ENCODE measurements at regions not wholly inside any gene's neighbourhood (a gene's known extent, or its start where the extent isn't known, plus 50 kb on each side); places are given as distances from the start of the nearest gene placed in this dataset.

DNA sequence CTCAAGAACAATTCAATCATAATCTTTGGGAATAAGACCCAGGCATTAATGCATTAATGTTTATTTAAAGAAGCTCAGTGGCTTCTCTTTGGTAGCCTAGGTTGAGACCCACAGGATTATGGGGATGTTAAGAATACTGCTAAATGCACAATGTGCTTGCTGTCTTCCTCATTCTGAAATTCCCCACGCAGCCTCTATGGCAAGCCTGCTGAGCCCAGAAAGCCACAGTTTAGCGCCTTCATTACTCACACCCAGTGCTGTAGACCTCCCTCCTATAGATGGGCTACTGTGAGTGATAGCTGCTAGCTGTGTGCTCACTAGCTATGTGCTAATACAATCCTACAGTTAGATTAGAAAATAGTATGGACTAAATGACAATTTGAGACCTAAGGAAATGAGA, 90.6 kb downstream of the TNFSF13B start:
- no peak for DNase-seq

DNA sequence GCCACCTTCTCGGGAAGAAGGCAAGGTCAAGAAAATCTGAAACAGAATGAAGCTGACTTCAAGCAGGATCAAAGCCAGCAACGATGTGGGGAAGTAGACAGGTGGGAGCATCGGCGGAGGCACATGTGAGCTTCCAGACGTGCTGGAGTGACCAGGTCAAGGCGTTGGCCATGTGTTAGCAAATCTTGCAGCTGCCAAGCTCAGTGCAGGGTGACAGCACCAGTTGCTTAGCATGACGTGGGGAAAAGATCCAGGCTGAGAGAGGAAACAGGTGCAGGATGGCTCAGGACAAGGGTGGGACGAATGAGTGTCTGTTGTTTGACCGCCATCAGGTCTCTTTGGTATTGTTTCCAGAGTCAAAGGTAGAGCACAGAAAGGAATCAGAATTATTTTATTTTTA, 92.3 kb downstream of the TNFSF13B start:
- DNase-seq, result no peak

- DNase-seq, result no peak
Measured at GRCh38 chr13:108363666-108364065, 94.1 kb downstream of the TNFSF13B start.

DNA sequence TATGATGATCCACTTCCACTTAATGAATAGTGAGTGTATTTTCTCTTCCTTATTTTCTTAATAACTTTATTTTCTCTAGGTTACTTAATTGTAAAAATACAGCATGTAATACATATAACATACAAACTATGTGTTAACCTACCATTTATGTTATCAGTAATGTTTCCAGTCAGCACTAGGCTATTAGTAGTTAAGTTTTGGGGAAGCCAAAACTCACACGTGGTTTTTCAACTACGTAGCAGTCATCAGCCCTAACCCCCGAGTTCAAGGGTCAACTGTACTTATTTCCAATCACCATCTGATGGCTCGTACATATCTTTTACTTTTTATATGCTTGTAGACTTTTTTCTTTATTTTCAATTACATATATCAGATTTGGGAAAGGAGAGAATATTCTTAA, 95.7 kb downstream of the TNFSF13B start:
- DNase-seq, result no peak

DNA sequence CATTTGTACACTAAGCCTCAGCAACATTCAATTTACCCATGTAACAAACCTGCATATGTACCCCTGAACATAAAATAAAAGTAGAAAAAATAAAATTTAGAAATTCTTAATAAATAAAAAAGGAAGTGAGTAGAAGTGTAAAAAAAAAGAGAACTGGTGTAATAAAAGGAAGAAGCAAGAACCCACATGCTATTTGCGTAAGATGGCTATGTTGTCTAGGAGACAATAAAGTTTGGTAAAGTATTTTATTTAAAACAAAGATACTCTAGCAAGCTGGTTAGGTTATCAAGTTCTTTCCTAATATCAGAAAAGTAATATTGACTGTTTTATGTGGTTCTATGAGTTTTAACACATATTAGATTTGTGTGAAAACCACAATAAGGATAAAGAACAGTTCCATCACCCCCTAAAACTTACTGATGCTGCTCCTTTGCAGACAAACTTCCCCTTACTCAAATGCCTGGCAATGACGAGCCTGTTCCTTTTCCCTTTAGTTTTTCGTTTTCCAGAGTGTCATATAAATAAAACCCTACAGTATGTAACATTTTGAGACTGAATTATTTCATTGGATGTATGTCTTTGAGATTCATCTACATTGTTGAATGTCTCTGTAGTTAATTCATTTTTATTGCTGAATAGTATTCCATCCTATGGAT, 98.9 kb downstream of the TNFSF13B start:
- no peak for DNase-seq

DNA sequence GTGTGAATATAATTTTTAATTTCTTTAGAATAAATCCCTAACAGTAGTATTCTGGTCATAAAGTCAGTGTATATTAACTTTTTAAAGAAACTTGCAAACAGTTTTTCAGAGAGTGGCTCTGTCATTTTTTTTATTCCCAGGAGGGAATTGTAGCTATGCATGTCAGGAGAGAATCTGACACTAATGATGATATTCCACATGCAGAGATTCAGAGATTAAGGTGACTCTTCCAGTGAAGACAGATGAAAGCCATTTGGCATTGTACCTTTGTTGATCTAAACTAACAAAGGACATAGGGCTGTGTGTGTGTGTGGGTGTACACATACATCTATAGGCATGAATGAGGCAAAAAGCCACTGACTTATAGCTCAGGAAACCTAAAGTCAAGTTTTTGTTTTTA, 99.9 kb downstream of the TNFSF13B start:
- no peak for DNase-seq

GRCh38 chr13:108375034-108375433, 105.5 kb downstream of the TNFSF13B start:
- DNase-seq, result no peak

- no peak for DNase-seq
Measured at GRCh38 chr13:108375772-108376171, 106.3 kb downstream of the TNFSF13B start.

- DNase-seq, result no peak
Measured at GRCh38 chr13:108376308-108376707, 106.8 kb downstream of the TNFSF13B start.

- no peak for DNase-seq
Measured at GRCh38 chr13:108377646-108378206, 108.2 kb downstream of the TNFSF13B start.

DNA sequence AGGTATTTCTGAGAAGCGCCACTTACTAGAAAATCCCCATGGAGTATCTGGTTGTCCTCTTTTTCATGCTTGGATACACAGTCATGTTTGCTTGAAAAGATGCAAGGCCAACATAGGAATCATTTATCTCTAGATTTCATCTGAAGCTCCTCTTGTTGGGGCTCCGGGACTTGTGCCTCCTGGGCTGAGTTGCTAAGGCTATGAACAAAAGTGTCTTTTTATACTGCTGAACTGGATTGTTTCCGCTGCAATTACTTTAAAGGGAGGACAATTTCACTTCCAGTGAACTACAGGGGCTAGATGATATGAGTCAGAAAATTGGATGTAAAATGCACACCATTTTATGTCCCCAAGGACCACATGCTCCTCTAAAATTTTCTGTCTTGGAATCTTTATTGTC, 114.1 kb downstream of the TNFSF13B start:
- no peak for DNase-seq

DNA sequence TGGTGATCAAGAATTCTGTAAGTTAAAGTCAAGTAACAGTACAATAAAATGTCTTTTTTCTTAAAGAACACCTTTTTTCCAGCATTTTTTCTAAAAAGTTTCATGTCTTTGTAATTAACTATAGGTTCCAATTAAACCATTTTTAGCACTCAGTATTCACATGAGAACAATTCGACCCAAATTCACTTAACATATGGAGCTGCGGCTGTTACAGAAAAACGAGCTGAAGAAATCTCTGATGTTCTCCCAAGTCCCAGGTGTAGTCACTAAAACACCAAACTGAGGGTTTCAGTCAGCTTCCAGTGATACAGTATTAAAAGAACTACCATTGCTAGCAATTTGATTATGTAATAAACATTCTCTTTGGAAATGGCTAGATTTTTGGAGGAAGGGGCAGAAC, 117.6 kb downstream of the TNFSF13B start:
- DNase-seq, result no peak

DNA sequence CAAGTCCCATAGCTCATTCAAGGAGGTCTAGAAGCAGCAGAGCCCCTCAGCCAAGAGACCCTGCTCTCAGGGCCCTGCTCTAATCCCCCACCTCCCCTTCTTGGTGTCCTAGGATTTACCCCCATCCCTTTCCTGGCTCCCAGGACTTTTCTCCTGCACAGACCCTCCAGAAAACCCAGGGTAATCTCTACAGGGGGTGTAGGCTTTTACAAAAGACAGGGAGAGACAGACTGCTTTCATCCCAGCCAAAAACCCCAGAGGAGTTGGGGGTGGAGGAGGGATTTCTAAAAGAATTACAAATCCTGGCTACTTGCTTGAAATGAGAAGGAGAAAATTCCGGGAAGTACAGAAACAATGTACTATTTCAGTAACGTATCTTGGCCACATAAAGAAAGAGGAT, 133.3 kb downstream of the TNFSF13B start:
- no peak for DNase-seq

DNA sequence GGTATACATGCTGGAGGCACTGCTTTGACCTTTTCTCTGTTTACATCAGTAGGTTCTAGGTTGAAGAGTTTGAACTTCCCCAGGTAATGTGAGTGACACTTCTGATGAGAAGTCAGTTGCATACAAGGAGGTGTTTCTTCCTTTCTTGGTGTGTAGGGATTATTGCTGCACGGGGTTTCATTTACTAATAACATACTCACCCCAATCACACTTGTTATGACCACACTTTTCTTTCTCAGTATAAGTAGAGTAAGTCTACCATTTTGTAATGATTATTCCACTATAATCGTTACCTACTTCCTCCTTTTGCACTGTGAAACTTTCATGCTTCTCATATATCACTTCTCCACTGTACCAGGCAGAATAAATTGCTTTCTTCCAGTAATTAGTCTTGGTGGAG, 138.0 kb downstream of the TNFSF13B start:
- no peak for DNase-seq

DNA sequence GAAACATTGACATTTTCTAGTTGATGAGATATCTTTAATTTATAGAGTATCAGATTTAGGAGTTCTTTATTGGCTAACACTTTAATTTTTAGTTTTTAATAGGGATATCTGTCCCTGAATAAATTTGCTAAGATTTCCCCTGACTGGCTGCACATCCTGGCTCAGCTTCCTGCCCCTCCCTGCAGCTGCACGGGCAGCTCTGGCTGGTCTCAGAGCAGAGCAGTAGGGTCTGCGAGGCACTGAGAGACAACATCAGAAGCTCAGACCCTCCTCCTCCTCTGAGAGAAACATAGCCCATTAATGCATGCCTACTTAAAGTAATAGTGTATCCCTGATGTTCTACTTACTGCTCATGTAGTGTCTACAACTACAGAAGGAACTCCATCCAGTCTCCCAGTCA, 139.2 kb downstream of the TNFSF13B start:
- no peak for DNase-seq

- no peak for DNase-seq
Measured at GRCh38 chr13:108409730-108410129, 140.2 kb downstream of the TNFSF13B start.

GRCh38 chr13:108419768-108420167, 150.2 kb downstream of the TNFSF13B start:
- no peak for DNase-seq

DNA sequence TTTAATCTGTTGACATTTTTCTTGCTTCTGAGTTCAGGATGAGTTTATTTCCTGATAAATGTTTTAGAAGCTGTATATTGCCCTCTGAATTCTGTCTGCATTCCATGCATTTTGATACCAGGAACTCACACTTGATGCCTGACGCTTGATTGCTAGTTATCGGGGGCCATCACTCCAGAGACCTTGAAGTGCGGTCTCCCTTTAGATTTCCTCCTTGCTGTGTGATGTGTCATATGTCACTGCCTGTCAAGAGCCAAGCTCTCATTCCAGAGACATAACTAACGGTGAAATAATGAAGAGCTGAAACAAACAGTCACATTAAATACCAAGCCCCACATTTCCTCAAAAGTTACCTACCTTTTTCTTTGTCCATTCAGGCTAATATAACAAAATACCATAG, 155.5 kb downstream of the TNFSF13B start:
- no peak for DNase-seq

DNA sequence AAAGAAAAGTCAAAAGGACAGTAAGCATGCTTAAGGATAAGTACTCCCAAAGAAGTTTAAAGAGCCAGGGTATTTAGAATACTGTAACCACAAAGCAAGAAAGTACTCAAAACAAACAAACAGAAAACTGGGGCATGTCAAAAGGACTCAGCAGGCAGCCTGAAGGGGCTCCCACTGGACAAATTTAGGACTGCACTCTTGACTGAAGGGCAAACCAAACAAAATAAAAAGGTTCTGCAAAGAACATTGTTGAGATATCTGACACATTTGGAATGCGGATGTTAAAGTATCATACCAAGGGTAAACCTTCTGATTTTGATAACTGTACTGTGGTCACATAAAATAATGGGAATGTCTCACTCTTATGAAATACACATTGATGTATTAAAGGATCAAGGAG, 157.4 kb downstream of the TNFSF13B start:
- DNase-seq, result no peak

- no peak for DNase-seq
Measured at GRCh38 chr13:108427355-108427754, 157.8 kb downstream of the TNFSF13B start.

GRCh38 chr13:108428691-108429090, 159.2 kb downstream of the TNFSF13B start:
- DNase-seq, result no peak

DNA sequence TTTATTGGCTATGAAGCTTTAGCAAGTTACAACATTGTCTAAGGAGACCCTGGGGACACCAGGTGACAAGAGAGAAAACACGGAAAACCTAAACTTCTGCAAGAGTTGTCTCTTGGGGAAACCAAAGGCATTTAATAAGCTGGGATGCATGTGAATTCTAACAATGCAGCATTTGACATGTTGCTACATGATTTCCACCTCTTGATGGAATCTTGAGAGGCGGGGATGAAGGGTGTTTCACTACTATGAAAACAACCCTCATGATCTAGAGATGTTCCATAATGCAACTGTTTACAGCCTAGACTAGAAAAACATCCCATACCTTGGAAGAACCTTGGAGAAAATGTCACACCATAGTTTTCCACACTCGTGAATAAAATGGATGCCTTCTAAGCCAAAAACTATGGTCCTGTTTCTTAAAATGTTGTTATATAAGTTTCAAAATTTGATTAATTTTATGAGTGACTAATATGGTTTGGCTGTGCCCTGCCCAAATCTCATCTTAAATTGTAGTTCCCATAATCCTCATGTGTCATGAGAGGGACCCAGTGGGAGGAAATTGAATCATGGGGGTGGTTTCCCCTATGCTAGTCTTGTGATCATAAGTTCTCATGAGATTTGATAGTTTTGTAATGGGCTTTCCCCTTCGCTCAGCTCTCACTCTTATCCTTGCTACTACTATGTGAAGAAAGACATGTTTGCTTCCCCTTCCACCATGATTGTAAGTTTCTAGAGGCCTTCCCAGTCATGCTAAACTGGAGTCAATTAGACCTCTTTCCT, 164.6 kb downstream of the TNFSF13B start:
- DNase-seq, result no peak

- no peak for DNase-seq
Measured at GRCh38 chr13:108435393-108436149, 166.1 kb downstream of the TNFSF13B start.

DNA sequence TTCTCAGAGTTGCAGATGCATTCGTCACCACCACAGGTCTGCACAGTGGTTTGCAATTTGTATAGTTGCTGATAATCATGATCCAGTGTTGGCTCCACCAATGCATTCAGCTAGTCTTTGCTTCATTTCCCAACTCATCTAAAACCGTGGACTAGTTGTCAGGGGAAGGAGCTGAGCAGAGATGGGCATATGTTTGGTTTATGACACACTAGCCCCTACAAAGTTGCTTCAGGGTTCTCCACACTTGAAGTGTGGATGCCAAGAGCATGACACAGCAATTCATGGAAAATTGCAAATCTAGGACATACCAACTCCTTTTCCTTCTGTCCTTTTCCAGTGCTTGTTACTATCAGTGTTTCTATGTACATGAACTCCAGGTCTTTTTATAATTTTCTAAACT, 168.0 kb downstream of the TNFSF13B start:
- DNase-seq, result no peak
